SH-SY5Y (cell line): ENCODE measurements at regions not wholly inside any gene's neighbourhood (a gene's known extent, or its start where the extent isn't known, plus 50 kb on each side); places are given as distances from the start of the nearest gene placed in this dataset.

ENCODE experiments used
- GATA2 ChIP-seq: IDR thresholded peaks from 2 replicates; pipeline ENCODE4 v1.6.1; 2011; ENCODE audit warnings: mild to moderate bottlenecking, low read depth, low read length
- GATA3 ChIP-seq: IDR thresholded peaks from 2 replicates; pipeline ENCODE4 v1.6.1; 2011; ENCODE audit warnings: low read depth, mild to moderate bottlenecking, low read length, moderate library complexity

GRCh38 chr11:24132471-24132870, 364.4 kb upstream of the LUZP2 start:
- no peak for TF ChIP-seq GATA3
- no peak for TF ChIP-seq GATA2
